ENCODE measurements at regions not wholly inside any gene's neighbourhood (a gene's known extent, or its start where the extent isn't known, plus 50 kb on each side); places are given as distances from the start of the nearest gene placed in this dataset.
A peak's percentile ranks its signal among the peaks of the same experiment; 100 is the strongest.

DNA sequence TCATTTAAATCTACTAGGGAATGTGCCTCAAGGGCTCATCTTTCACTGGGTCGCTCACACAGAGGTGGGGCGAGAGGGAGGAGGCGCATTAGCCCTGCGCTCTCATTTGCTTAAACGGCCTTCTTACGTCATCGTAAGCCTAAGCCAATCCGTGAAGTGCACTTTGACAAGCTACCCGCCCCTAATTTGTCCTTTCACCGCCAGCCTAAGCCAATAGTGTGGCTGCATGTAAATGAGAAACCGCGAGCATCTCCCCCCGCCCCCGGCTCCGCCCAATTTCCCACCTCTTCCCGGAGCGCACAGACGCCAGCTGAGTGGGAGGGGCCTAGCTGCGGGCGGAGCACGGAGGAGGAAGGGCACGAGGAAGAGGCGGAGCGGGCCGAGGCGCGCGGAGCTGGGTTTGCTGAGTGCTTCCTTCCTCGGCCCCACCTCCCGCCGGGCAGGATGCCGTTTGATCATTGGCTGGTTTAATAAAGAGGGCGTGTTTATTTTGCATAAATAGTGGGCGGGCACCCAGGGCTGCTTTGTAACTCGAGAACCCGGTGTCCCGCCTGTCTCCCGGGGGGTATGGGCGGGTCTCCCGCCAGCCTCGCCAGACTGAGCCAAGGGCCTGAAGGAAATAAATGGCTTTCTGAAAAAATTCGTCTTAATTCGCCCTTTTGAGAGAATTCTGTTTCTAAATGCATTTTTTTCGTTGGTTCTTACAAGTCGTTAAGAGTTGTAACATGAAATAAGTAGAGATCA, 289.6 kb upstream of the NFE2L3 start:
- intact Hi-C loops (cut with DNase I; ENCODE audit: low total_unique reads) (loop anchor here (5.0 kb wide), 1 partner anchor 1000 kb away; the partner anchor contains the start of gene SKAP2), in situ Hi-C loops (cut with MboI; ENCODE audit: low sequenced_read_pairs in 4 of 4) (loop anchor here (10.0 to 25.0 kb wide), 5 partner anchors 325 to 1302 kb away; partner anchors contain the start of genes SKAP2 (in 2 of the 4), CBX3 (in 1 of the 4), HNRNPA2B1 (in 1 of the 4) and HOXA9 (in 1 of the 4))
- peak overlapping the region; percentile 41 to 49 (median 44) for H3K4me3 ChIP-seq
- peaks cover 11 to 16% of the 10 kb centered on the region in 2 donors for H3K4me1 ChIP-seq
- peak overlapping the region; percentile 66 to 78 (median 77) for H3K27ac ChIP-seq
- H3K27me3 ChIP-seq: peaks cover 38 to 48% (median 42%) of the 10 kb centered on the region in 3 donors
- no peaks in the 10 kb centered on the region for H3K9me3 ChIP-seq
- H3K36me3 ChIP-seq: no peaks in the 10 kb centered on the region
- DNase-seq (peak; percentile 98 to 100), ATAC-seq (peak; percentile 94 to 95)
- TF ChIP-seq, protein P1, sequence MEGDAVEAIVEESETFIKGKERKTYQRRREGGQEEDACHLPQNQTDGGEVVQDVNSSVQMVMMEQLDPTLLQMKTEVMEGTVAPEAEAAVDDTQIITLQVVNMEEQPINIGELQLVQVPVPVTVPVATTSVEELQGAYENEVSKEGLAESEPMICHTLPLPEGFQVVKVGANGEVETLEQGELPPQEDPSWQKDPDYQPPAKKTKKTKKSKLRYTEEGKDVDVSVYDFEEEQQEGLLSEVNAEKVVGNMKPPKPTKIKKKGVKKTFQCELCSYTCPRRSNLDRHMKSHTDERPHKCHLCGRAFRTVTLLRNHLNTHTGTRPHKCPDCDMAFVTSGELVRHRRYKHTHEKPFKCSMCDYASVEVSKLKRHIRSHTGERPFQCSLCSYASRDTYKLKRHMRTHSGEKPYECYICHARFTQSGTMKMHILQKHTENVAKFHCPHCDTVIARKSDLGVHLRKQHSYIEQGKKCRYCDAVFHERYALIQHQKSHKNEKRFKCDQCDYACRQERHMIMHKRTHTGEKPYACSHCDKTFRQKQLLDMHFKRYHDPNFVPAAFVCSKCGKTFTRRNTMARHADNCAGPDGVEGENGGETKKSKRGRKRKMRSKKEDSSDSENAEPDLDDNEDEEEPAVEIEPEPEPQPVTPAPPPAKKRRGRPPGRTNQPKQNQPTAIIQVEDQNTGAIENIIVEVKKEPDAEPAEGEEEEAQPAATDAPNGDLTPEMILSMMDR (IDR thresholded peaks at IDR 0.05 in 4 of 5, conservative IDR thresholded peaks at IDR 0.05 in 1 of 5): no peak
- peak in 1 of 2 donors; percentile 15 for TF ChIP-seq POLR2A (IDR thresholded peaks at IDR 0.05)

DNA sequence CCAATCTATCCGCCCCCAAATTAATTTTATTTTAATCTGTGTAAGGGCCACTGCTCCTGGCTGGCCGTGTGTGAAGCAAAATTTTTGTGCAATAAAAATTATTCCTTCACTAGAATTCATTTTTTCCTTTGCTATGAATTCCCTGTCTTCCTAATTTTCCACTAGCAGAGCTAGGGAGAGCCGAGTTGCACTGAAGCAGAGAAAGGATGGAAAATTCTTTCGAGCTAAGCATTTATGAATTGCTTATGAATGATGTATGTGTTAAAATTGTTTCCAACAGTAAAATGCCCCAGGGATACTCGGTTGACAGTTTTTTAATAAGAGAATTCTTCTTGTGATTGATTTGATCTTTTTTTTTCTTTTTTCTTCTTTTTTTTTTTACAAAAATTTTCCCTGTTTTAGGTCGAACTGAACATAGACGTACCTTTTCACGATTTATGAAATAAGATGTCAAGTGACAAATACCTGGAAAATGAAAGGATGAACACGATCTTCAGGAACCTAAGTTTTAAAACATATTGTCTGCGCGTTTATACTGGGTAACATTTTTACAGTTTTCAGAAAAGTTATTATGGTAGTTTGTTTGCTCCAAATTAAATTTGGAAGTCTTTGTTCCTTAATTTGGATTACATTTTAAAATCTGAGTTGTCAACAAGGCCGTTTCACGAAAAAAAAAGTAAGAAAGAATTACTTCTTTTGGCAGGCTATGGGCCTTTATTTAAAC, 288.8 kb upstream of the NFE2L3 start:
- no peak for TF ChIP-seq POLR2A (IDR thresholded peaks at IDR 0.05)
- TF ChIP-seq, protein P1 (IDR thresholded peaks at IDR 0.05 in 4 of 5, conservative IDR thresholded peaks at IDR 0.05 in 1 of 5): no peak
- in situ Hi-C loops (cut with MboI; ENCODE audit: low sequenced_read_pairs in 4 of 4) (loop anchor here (10.0 to 25.0 kb wide), 5 partner anchors 324 to 1302 kb away; partner anchors contain the start of genes SKAP2 (in 2 of the 4), CBX3 (in 1 of the 4), HNRNPA2B1 (in 1 of the 4) and HOXA9 (in 1 of the 4)), intact Hi-C loops (cut with DNase I; ENCODE audit: low total_unique reads) (loop anchor here (5.0 kb wide), 1 partner anchor 999 kb away; the partner anchor contains the start of gene SKAP2)

DNA sequence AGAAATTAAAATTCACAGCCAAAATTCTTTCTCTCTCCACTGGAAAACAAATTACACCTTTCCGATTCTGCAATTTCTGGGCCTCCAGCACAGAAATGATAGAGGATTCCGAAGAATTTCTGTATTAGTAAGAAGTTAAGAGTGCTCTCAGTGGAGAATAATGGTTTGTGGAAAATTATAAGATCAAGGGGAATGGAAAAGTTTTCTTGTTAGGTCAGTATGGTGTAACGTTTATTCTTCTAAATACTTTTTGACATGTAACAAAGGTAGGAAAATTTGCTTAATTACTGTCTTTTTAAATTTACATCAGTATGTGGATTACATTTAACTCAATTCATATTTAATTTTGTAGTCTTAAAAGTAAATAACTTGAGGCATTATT, 288.3 kb upstream of the NFE2L3 start:
- no peak overlapping the region for H3K27ac ChIP-seq
- in situ Hi-C loops (cut with MboI; ENCODE audit: low sequenced_read_pairs in 4 of 4) (loop anchor here (10.0 to 25.0 kb wide), 5 partner anchors 324 to 1301 kb away; partner anchors contain the start of genes SKAP2 (in 2 of the 4), CBX3 (in 1 of the 4), HNRNPA2B1 (in 1 of the 4) and HOXA9 (in 1 of the 4)), intact Hi-C loops (cut with DNase I; ENCODE audit: low total_unique reads) (loop anchor here (5.0 kb wide), 1 partner anchor 999 kb away; the partner anchor contains the start of gene SKAP2)
- no peak for DNase-seq
- H3K4me1 ChIP-seq: peaks cover 9 to 11% of the 10 kb centered on the region in 2 donors
- no peaks in the 10 kb centered on the region for H3K9me3 ChIP-seq
- ATAC-seq: no peak
- H3K36me3 ChIP-seq: no peaks in the 10 kb centered on the region
- TF ChIP-seq, protein P1 (IDR thresholded peaks at IDR 0.05 in 4 of 5, conservative IDR thresholded peaks at IDR 0.05 in 1 of 5): no peak
- no peak for TF ChIP-seq POLR2A (IDR thresholded peaks at IDR 0.05)
- peaks cover 41 to 59% (median 42%) of the 10 kb centered on the region in 3 donors for H3K27me3 ChIP-seq
- no peak overlapping the region for H3K4me3 ChIP-seq

More for the DNA sequence above, 288.8 kb upstream of the NFE2L3 start:
- peak overlapping the region; percentile 56 to 68 (median 66) for H3K27ac ChIP-seq
- no peak for DNase-seq
- no peak for ATAC-seq
- H3K4me3 ChIP-seq: peak overlapping the region; percentile 37 to 44 (median 42)
- peaks cover 10 to 11% of the 10 kb centered on the region in 2 donors for H3K4me1 ChIP-seq
- H3K36me3 ChIP-seq: no peaks in the 10 kb centered on the region
- H3K9me3 ChIP-seq: no peaks in the 10 kb centered on the region
- peaks cover 42 to 54% (median 43%) of the 10 kb centered on the region in 3 donors for H3K27me3 ChIP-seq

DNA sequence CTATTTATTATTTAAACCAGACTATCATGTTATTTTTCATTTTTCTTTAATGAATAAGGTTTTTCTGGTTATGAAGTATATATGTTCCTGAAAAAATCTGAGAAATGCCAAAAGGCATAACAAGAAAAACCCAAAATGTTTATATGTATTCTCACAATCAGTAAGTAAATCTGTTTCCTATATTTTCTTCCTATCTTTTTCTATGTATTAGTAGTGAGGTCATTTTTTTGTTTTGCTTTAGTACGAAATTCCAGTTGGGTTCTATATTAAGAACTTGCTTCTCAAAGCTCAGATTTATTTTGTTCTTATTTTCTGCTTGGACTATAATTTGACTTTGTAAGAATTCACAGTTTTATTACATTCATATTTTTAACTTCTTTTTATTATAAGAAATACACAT, 287.5 kb upstream of the NFE2L3 start:
- no peak overlapping the region for H3K4me3 ChIP-seq
- H3K36me3 ChIP-seq: no peaks in the 10 kb centered on the region
- DNase-seq (no peak), ATAC-seq (no peak)
- intact Hi-C loops (cut with DNase I; ENCODE audit: low total_unique reads): loop anchor here (5.0 kb wide), 1 partner anchor 998 kb away; the partner anchor contains the start of gene SKAP2
- H3K27ac ChIP-seq: no peak overlapping the region
- TF ChIP-seq, protein P1 (IDR thresholded peaks at IDR 0.05 in 4 of 5, conservative IDR thresholded peaks at IDR 0.05 in 1 of 5): no peak
- no peak for TF ChIP-seq POLR2A (IDR thresholded peaks at IDR 0.05)
- in situ Hi-C loops (cut with MboI; ENCODE audit: low sequenced_read_pairs in 4 of 4): loop anchor here (10.0 to 25.0 kb wide), 5 partner anchors 323 to 1300 kb away; partner anchors contain the start of genes SKAP2 (in 2 of the 4), CBX3 (in 1 of the 4), HNRNPA2B1 (in 1 of the 4) and HOXA9 (in 1 of the 4)
- H3K27me3 ChIP-seq: peaks cover 35 to 62% (median 42%) of the 10 kb centered on the region in 3 donors
- H3K9me3 ChIP-seq: no peaks in the 10 kb centered on the region
- H3K4me1 ChIP-seq: peaks cover 9 to 11% of the 10 kb centered on the region in 2 donors

Data from gastrocnemius medialis (tissue), 4 donors.